GM23338 (cell line): ENCODE measurements at regions not wholly inside any gene's neighbourhood (a gene's known extent, or its start where the extent isn't known, plus 50 kb on each side); places are given as distances from the start of the nearest gene placed in this dataset.

Source experiments
- ATAC-seq: fragments of 200-7000 bp; cut with Tn5 transposase; 3 replicates; pipeline ENCODE4 v1.9.1; 2020
- DNase-seq: peaks from one replicate; pipeline ENCODE4 v3.0.0-alpha.2; 2015; ENCODE audit warnings: low spot score
- H2AFZ ChIP-seq: fragments of 200-600 bp; sonication (generic); 2 replicates; pipeline ENCODE4 v1.8.0; 2016; ENCODE audit warnings: antibody characterized with exemption, mild to moderate bottlenecking, moderate library complexity
- H3F3A ChIP-seq: fragments of 200-600 bp; sonication (generic); replicated peaks from 2 replicates; pipeline ENCODE4 v1.8.0; 2017; ENCODE audit warnings: antibody characterized with exemption, mixed run types, low read depth
- H3K27ac ChIP-seq: fragments of 200-600 bp; sonication (generic); 2 replicates; pipeline ENCODE4 v1.6.1; 2016; ENCODE audit warnings: low read depth
- H3K27me3 ChIP-seq: fragments of 200-600 bp; sonication (generic); 2 replicates; pipeline ENCODE4 v1.8.0; 2016; ENCODE audit warnings: mild to moderate bottlenecking, mixed run types, moderate library complexity; ENCODE audit not compliant: insufficient read depth
- H3K36me3 ChIP-seq: fragments of 200-600 bp; sonication (generic); 2 replicates; pipeline ENCODE4 v1.8.0; 2016; ENCODE audit warnings: mild to moderate bottlenecking; ENCODE audit not compliant: insufficient read depth
- H3K4me1 ChIP-seq: fragments of 200-600 bp; sonication (generic); 2 replicates; pipeline ENCODE4 v1.8.0; 2016; ENCODE audit warnings: mild to moderate bottlenecking, moderate library complexity; ENCODE audit not compliant: insufficient read depth
- H3K4me2 ChIP-seq: fragments of 200-600 bp; sonication (generic); 2 replicates; pipeline ENCODE4 v1.7.1; 2017; ENCODE audit warnings: mixed run types
- H3K4me3 ChIP-seq: fragments of 200-600 bp; sonication (generic); 2 replicates; pipeline ENCODE4 v1.6.1; 2016; ENCODE audit warnings: mixed run types
- H3K79me2 ChIP-seq: fragments of 200-600 bp; sonication (generic); replicated peaks from 2 replicates; pipeline ENCODE4 v1.8.0; 2017; ENCODE audit warnings: mild to moderate bottlenecking; ENCODE audit not compliant: insufficient read depth
- H3K9me2 ChIP-seq: fragments of 200-600 bp; sonication (generic); 2 replicates; pipeline ENCODE4 v1.8.0; 2017; ENCODE audit not compliant: insufficient read depth
- H4K20me1 ChIP-seq: fragments of 200-600 bp; sonication (generic); replicated peaks from 2 replicates; pipeline ENCODE4 v1.8.0; 2017; ENCODE audit warnings: mild to moderate bottlenecking; ENCODE audit not compliant: insufficient read depth
- H3K27ac Mint-ChIP-seq: 2 replicates; pipeline ENCODE4 v1.8.0; 2020; ENCODE audit warnings: inconsistent platforms, mild to moderate bottlenecking, moderate library complexity, mixed read lengths
- H3K27me3 Mint-ChIP-seq: 3 replicates; pipeline ENCODE4 v1.8.0; 2022; ENCODE audit warnings: low read depth, mild to moderate bottlenecking, moderate library complexity, mixed read lengths, inconsistent platforms; ENCODE audit not compliant: insufficient read depth, poor library complexity
- H3K36me3 Mint-ChIP-seq: 3 replicates; pipeline ENCODE4 v1.8.0; 2021; ENCODE audit warnings: low read depth, mild to moderate bottlenecking, inconsistent platforms, moderate library complexity, mixed read lengths
- H3K4me1 Mint-ChIP-seq: 3 replicates; pipeline ENCODE4 v1.8.0; 2020; ENCODE audit warnings: mild to moderate bottlenecking, inconsistent platforms, mixed read lengths
- H3K4me3 Mint-ChIP-seq: 3 replicates; pipeline ENCODE4 v1.8.0; 2021; ENCODE audit warnings: moderate library complexity, mild to moderate bottlenecking, inconsistent platforms, mixed read lengths
- H3K9me3 Mint-ChIP-seq: 3 replicates; pipeline ENCODE4 v1.8.0; 2020; ENCODE audit warnings: moderate library complexity, mild to moderate bottlenecking, inconsistent platforms, mixed read lengths
- CREB1 ChIP-seq: fragments of 250-450 bp; sonication (Bioruptor Pico); IDR thresholded peaks from 2 replicates; pipeline ENCODE4 v1.5.0; 2020; ENCODE audit warnings: low read depth, mild to moderate bottlenecking, moderate library complexity
- ETS1 ChIP-seq: IDR thresholded peaks from 2 replicates; pipeline ENCODE4 v1.6.1; 2016; ENCODE audit warnings: antibody characterized with exemption
- EZH2phosphoT487 ChIP-seq: fragments of 200-600 bp; sonication (generic); IDR thresholded peaks from one replicate; pipeline ENCODE4 v1.8.1; 2018; ENCODE audit warnings: antibody characterized with exemption; ENCODE audit not compliant: unreplicated experiment
- JUNB ChIP-seq: IDR thresholded peaks from one replicate; pipeline ENCODE4 v1.6.1; 2016; ENCODE audit warnings: antibody characterized with exemption; ENCODE audit not compliant: unreplicated experiment
- POLR2AphosphoS5 ChIP-seq: IDR thresholded peaks from 2 replicates; pipeline ENCODE4 v1.6.1; 2016; ENCODE audit warnings: antibody characterized with exemption, low read depth
- ZNF114 ChIP-seq: fragments of 250-450 bp; sonication (Bioruptor Pico); IDR thresholded peaks from 2 replicates; pipeline ENCODE4 v1.5.0; 2020; ENCODE audit warnings: mild to moderate bottlenecking, moderate library complexity
- ZNF331 ChIP-seq: fragments of 250-450 bp; sonication (Bioruptor Pico); IDR thresholded peaks from 2 replicates; pipeline ENCODE4 v1.5.0; 2020; ENCODE audit warnings: low read depth, mild to moderate bottlenecking, moderate library complexity
- ZNF462 ChIP-seq: fragments of 250-450 bp; sonication (Bioruptor Pico); IDR thresholded peaks from 2 replicates; pipeline ENCODE4 v1.5.0; 2020; ENCODE audit warnings: mild to moderate bottlenecking, moderate library complexity
- TF ChIP-seq, protein P1 (sequence below), 2 experiments: fragments of 200-600 bp in 1 of 2; sonication (generic) in 1 of 2; conservative IDR thresholded peaks; 2 replicates each; pipeline versions ENCODE4 v1.5.1 to v1.6.1; 2016 to 2017; ENCODE audit warnings: antibody characterized with exemption in 2 of 2, low read depth in 2 of 2, mild to moderate bottlenecking in 2 of 2, moderate library complexity in 1 of 2

DNA sequence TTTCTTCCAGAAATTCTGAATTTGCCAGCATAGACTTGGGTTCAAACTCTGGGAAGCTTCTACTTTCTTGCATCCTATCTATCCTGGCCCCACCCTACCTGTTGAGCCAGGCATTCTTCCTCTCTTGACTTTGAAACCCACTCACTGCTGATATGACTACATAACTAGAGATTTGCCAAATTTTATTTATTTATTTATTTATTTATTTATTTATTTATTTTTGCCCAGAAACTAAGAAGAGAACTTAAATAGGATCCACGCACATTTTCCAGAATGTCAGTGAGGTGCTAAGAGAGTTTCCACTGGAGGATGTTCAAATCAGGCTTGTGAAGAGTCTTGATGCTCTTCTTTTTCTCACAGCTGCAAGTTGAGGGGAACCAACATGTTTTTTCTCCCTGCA is 487.8 kb upstream of the PODXL start:
- Histone ChIP-seq H3K4me2 (no peak overlapping the region), H3K79me2 (no peaks in the 10 kb centered on the region), H3F3A (no peaks in the 10 kb centered on the region), H2AFZ (no peak overlapping the region), H3K36me3 (no peaks in the 10 kb centered on the region), H3K9me2 (peaks cover 2% of the 10 kb centered on the region), H3K4me1 (no peaks in the 10 kb centered on the region; the same call in 1 of the 2 replicates), H4K20me1 (0 out of 2 replicates have a peak, but pooled peaks cover 3% of the 10 kb centered on the region), H3K4me3 (no peak overlapping the region), H3K27ac (no peak overlapping the region), H3K27me3 (no peaks in the 10 kb centered on the region)
- Mint-ChIP-seq H3K4me3 (no peak overlapping the region), H3K27ac (no peak overlapping the region), H3K9me3 (no peaks in the 10 kb centered on the region), H3K27me3 (no peaks in the 10 kb centered on the region), H3K36me3 (no peaks in the 10 kb centered on the region), H3K4me1 (peaks cover 3% of the 10 kb centered on the region)
- TF ChIP-seq, protein P1, sequence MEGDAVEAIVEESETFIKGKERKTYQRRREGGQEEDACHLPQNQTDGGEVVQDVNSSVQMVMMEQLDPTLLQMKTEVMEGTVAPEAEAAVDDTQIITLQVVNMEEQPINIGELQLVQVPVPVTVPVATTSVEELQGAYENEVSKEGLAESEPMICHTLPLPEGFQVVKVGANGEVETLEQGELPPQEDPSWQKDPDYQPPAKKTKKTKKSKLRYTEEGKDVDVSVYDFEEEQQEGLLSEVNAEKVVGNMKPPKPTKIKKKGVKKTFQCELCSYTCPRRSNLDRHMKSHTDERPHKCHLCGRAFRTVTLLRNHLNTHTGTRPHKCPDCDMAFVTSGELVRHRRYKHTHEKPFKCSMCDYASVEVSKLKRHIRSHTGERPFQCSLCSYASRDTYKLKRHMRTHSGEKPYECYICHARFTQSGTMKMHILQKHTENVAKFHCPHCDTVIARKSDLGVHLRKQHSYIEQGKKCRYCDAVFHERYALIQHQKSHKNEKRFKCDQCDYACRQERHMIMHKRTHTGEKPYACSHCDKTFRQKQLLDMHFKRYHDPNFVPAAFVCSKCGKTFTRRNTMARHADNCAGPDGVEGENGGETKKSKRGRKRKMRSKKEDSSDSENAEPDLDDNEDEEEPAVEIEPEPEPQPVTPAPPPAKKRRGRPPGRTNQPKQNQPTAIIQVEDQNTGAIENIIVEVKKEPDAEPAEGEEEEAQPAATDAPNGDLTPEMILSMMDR (conservative IDR thresholded peaks at IDR 0.05; ENCODE audit: low read depth in 2 of 2): no peak
- TF ChIP-seq ETS1: no peak
- TF ChIP-seq ZNF331 (CRISPR knock-in tag): no peak
- TF ChIP-seq JUNB: no peak
- TF ChIP-seq ZNF114: no peak
- TF ChIP-seq CREB1 (CRISPR knock-in tag): no peak
- TF ChIP-seq ZNF462 (CRISPR knock-in tag): no peak
- no peak for TF ChIP-seq POLR2AphosphoS5
- no peak for TF ChIP-seq EZH2phosphoT487
- DNase-seq (no peak), ATAC-seq (no peak)
